Stromal cell of bone marrow (primary cell): ENCODE measurements at regions not wholly inside any gene's neighbourhood (a gene's known extent, or its start where the extent isn't known, plus 50 kb on each side); places are given as distances from the start of the nearest gene placed in this dataset.

Experiments
- DNase-seq: peaks from one replicate; pipeline ENCODE4 v3.0.0-alpha.2; 2012; ENCODE audit warnings: low read depth

- no peak for DNase-seq
These were observed 204.0 kb upstream of the GHITM start for GRCh38 chr10:83935339-83935736.

GRCh38 chr10:83935911-83936310, 203.4 kb upstream of the GHITM start:
- no peak for DNase-seq

GRCh38 chr10:83937161-83937560, 202.1 kb upstream of the GHITM start:
- DNase-seq, result no peak

- no peak for DNase-seq
These were observed 201.5 kb upstream of the GHITM start for GRCh38 chr10:83937826-83938225.

- DNase-seq, result no peak
These were observed 198.1 kb upstream of the GHITM start for GRCh38 chr10:83941189-83941588.

GRCh38 chr10:83942410-83942809, 196.9 kb upstream of the GHITM start:
- DNase-seq, result no peak

DNA sequence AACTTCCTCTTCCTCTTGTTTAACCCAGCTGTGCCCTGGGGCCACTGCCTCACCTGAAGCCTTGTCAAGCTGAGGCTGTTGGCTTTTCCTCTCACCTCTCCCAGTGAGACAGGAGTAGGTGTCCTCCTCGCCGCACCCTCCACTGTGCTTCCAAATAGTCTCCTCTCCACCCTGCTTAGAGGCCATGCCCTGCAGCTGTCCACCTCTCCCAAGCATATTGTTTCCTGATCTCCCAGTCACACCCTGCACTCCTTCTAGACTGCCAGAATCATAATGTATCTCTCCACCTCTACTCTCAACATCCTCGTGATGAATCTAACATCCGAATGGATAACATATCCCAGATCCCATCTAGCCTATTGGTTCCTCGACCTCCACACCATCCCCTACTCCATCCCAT, 196.3 kb upstream of the GHITM start:
- no peak for DNase-seq

DNA sequence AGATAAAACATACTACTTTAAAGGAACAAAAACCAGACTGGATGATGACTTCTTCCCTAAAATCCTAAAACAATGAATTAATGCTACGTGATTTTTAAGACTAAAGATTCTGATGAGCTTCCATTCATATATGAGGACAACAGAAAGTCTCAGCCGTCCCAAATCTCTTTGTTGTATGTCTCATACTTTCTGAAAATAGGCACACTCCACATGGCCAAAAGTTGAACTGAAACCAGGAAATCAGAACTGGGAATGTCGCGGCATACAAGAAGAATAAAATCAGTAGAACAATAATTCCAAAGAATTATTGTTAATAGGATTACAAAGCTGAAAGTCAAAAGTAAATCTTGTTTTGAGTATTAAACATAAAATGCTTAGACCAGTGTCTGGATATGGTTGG, 195.4 kb upstream of the GHITM start:
- DNase-seq, result no peak

GRCh38 chr10:83945982-83946718, 193.2 kb upstream of the GHITM start:
- DNase-seq, result no peak

GRCh38 chr10:83952314-83952713, 187.0 kb upstream of the GHITM start:
- DNase-seq, result no peak

- DNase-seq, result no peak
These were observed 185.7 kb upstream of the GHITM start for GRCh38 chr10:83953589-83953988.

- no peak for DNase-seq
These were observed 185.0 kb upstream of the GHITM start for GRCh38 chr10:83954193-83954799.

- no peak for DNase-seq
These were observed 183.9 kb upstream of the GHITM start for GRCh38 chr10:83955406-83955805.

DNA sequence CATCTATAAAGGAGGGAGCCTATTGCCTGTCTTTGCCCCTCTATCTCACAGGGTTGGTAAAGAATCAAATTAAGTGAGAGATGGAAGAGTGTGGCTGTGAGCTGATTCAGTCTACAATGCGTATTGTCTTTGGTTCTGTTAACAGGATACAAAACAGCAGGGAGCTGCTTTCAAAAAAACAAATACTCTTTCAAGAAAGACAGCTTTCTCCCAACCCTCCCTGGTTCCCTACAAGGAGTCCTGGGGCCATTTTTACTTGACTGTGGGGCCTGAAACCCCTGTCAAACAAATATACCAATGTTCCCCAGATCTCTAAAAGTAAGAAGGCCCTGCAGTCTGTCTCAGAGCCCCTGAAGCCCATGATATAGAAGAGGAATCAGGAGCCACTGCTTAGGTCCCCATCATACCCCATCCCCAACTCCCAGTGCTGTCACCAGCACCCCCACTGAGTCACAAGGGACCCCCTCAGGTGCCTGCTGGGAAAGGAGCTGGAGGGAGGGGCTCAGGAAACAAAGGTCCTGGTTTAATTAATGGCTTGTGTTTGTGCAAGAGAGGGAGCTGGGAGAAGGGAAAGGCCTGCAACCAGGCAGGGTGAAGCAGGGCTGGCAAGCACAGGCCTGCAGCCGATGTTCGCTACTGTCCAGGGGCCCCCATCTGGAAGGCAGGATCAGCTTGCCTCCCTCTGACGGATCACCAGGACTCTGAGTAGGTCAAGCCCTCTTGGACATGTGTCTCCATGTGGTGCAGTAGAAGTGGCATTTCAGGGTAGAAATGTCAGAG, 182.0 kb upstream of the GHITM start:
- DNase-seq, result no peak

GRCh38 chr10:83959328-83959727, 180.0 kb upstream of the GHITM start:
- DNase-seq, result no peak

- no peak for DNase-seq
These were observed 179.2 kb upstream of the GHITM start for GRCh38 chr10:83960125-83960524.

DNA sequence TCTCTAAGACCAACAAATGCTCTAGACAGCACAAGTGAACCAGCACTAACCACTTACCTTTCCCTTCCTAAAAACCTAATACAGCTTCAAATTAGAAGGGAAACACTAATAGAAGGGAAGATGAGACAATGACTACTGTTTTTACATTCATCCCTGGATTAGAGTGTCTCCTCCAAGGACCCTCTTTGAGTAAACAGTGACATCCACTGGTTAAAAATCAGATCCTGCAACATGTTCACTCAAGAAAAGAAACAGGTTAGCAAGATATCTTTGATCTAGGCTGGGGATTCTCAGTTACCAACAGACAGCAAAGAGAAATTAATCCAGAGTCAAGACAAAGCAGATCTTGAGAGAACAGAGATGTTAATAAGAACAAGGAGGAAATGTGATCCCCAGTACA, 177.7 kb upstream of the GHITM start:
- DNase-seq, result no peak

- no peak for DNase-seq
These were observed 175.9 kb upstream of the GHITM start for GRCh38 chr10:83963446-83963845.

DNA sequence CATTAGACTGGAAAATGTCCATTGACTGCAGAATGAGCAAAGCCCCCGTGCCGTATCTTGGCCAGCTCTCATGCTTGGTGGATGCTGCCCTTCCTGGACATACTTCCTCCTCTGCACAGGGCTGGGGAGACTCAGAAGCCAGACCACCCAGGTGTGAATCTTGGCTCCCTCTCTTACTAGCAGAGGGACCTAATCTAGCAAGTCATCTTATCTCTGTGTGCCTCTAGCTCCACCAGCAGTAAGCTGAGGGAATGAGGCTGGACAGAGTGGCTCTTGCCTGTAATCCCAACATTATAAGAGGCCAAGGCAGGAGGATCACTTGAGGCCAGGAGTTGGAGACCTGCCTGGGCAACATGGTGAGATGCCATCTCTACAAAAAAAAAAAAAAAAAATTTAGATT, 173.8 kb upstream of the GHITM start:
- no peak for DNase-seq

GRCh38 chr10:83968052-83968451, 171.3 kb upstream of the GHITM start:
- no peak for DNase-seq

GRCh38 chr10:83978681-83979383, 160.5 kb upstream of the GHITM start:
- no peak for DNase-seq

GRCh38 chr10:83982812-83983211, 156.5 kb upstream of the GHITM start:
- no peak for DNase-seq
